Omental fat pad (tissue), 3 donors: ENCODE measurements at regions not wholly inside any gene's neighbourhood (a gene's known extent, or its start where the extent isn't known, plus 50 kb on each side); places are given as distances from the start of the nearest gene placed in this dataset.
"Not testable (repeated sequence)": the region's sequence is repeated elsewhere in the genome, so short reads cannot be mapped to it uniquely, and the experiment has no call there.

Source experiments
- ATAC-seq: fragments of 150-250 bp; one replicate; pipeline ENCODE4 v1.9.1; 2016; ENCODE audit warnings: mild to moderate bottlenecking, moderate library complexity; ENCODE audit not compliant: low FRiP score
- DNase-seq: peaks from one replicate; pipeline ENCODE4 v3.0.0-alpha.2; 2019; ENCODE audit warnings: low spot score
- CTCF ChIP-seq, 3 donors: fragments of 450-650 bp; IDR thresholded peaks; one replicate each; pipeline ENCODE4 v1.5.1; 2016 to 2017; ENCODE audit warnings: antibody characterized with exemption in 3 of 3, mild to moderate bottlenecking in 3 of 3, moderate library complexity in 2 of 3

GRCh38 chr1:65564493-65564892 lies 144.0 kb downstream of the LEPR start:
- TF ChIP-seq CTCF (IDR thresholded peaks at IDR 0.05) = no peak
- ATAC-seq (no peak), DNase-seq (no peak)

GRCh38 chr1:65568285-65568684 lies 147.8 kb downstream of the LEPR start:
- DNase-seq (no peak), ATAC-seq (no peak)
- TF ChIP-seq CTCF (IDR thresholded peaks at IDR 0.05) = no peak

DNA sequence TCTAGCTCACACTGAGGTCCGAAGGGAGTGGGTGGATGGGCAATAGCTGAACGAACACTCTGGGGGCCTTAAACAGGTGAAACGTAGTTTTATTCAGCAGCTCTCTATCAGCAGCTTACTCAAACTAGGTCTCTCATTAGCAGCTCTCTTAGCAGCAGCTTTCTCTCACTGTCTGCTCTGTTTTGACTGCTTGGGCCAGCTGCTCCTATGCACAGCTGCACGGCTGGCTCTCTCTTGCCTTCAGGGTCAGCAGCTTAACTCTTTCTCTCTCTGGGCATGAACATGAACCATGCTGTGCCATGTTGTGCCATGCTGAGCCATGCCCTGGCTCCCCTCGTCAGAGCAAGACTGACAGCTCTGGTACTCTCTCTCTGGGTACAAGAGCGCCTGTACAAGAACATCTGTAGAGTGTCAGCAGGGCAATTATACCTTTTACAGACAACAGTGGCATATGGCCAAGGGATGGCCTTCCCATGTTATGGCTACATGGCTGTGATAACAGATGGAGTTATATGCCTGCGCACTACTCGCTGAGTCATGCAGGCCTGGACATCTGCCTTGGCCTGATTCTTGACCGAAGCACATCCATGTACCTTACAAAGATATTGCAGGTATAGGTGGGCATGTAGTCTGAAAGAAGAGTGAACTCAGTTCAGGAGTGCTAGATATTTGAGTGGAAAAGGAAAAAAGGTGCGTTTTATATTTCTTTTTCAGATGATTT lies 152.4 kb downstream of the LEPR start:
- no peak for ATAC-seq
- DNase-seq = no peak
- no peak for TF ChIP-seq CTCF (IDR thresholded peaks at IDR 0.05)

DNA sequence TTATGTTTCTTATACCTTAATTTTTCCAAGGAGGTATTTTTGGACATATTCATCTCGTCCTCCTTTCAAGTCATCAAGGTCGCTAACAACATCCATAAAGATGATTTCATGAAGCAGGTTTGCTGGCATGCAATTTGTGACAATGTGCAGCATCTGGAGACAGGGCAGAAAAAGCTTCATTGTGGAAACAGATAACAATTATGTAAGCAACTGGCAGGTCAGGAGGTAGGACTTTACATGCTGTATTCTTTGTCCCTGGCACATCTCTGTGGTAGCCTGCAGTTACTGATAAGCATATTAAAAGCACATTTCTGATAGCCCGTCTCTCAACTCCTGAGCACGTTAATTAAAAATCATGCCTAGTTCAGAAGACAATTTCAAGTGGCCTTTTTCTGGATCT lies 156.8 kb downstream of the LEPR start:
- ATAC-seq (no peak), DNase-seq (no peak)
- TF ChIP-seq CTCF (IDR thresholded peaks at IDR 0.05) = no peak

GRCh38 chr1:65577982-65578381 lies 157.5 kb downstream of the LEPR start:
- not testable (repeated sequence) for DNase-seq, ATAC-seq

GRCh38 chr1:65581119-65581518 lies 160.7 kb downstream of the LEPR start:
- TF ChIP-seq CTCF (IDR thresholded peaks at IDR 0.05) = no peak
- ATAC-seq = no peak
- no peak for DNase-seq

DNA sequence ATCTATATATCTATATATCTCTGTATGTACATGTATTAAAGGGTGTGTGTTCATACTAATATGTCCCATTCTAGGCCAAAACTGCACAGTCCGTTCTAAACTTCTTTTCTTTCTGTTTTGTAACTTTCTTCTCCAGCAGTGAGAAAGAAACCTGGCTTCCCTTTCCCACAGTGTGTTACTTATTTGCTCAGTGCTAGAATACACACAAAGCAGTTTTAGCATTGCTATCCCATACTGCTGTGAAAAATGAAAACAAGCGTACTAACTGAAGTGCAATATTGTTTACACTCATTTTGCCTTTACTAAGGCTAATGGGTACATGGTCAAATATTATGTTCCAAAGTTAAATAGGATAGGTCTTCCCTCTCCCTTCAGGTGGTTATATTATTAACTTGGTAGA lies 163.9 kb downstream of the LEPR start:
- DNase-seq = no peak
- no peak for TF ChIP-seq CTCF (IDR thresholded peaks at IDR 0.05)
- no peak for ATAC-seq
